KMS-11 (cell line): ENCODE measurements at regions not wholly inside any gene's neighbourhood (a gene's known extent, or its start where the extent isn't known, plus 50 kb on each side); places are given as distances from the start of the nearest gene placed in this dataset.
"Not testable (repeated sequence)": the region's sequence is repeated elsewhere in the genome, so short reads cannot be mapped to it uniquely, and the experiment has no call there.

Experiments used
- H2AFZ ChIP-seq: fragments of 200-600 bp; sonication (generic); 2 replicates; pipeline ENCODE4 v1.6.1; 2016; ENCODE audit warnings: antibody characterized with exemption, mixed run types, low read depth
- H3K27ac ChIP-seq: fragments of 200-600 bp; sonication (generic); 2 replicates; pipeline ENCODE4 v1.6.1; 2016; ENCODE audit warnings: mild to moderate bottlenecking, mixed run types
- H3K27me3 ChIP-seq: fragments of 200-600 bp; sonication (generic); 2 replicates; pipeline ENCODE4 v1.6.1; 2017; ENCODE audit warnings: mild to moderate bottlenecking, low read depth, mixed run types, moderate library complexity; ENCODE audit not compliant: insufficient read depth
- H3K36me3 ChIP-seq: fragments of 200-600 bp; sonication (generic); 2 replicates; pipeline ENCODE4 v1.6.1; 2017; ENCODE audit warnings: mild to moderate bottlenecking, mixed run types; ENCODE audit not compliant: insufficient read depth
- H3K4me1 ChIP-seq: fragments of 200-600 bp; sonication (generic); 2 replicates; pipeline ENCODE4 v1.6.1; 2016; ENCODE audit warnings: mild to moderate bottlenecking, low read depth, mixed run types; ENCODE audit not compliant: poor library complexity, severe bottlenecking
- H3K4me2 ChIP-seq: fragments of 200-600 bp; sonication (generic); 2 replicates; pipeline ENCODE4 v1.7.0; 2016; ENCODE audit warnings: mild to moderate bottlenecking, mixed run types
- H3K4me3 ChIP-seq: fragments of 200-600 bp; sonication (generic); IDR thresholded peaks from 2 replicates; pipeline ENCODE4 v1.6.1; 2017; ENCODE audit warnings: low read depth, low read length, mixed read lengths; ENCODE audit not compliant: insufficient read depth
- H3K79me2 ChIP-seq: fragments of 200-600 bp; sonication (generic); 2 replicates; pipeline ENCODE4 v1.6.1; 2016; ENCODE audit warnings: low read depth, mixed run types; ENCODE audit not compliant: insufficient read depth
- H3K9ac ChIP-seq: fragments of 200-600 bp; sonication (generic); 2 replicates; pipeline ENCODE4 v1.6.1; 2016; ENCODE audit warnings: mild to moderate bottlenecking, mixed run types
- H4K20me1 ChIP-seq: fragments of 200-600 bp; sonication (generic); 2 replicates; pipeline ENCODE4 v1.6.1; 2016; ENCODE audit warnings: mild to moderate bottlenecking, mixed run types; ENCODE audit not compliant: insufficient read depth
- TF ChIP-seq, protein P1 (sequence below): fragments of 200-600 bp; sonication (generic); conservative IDR thresholded peaks from 2 replicates; pipeline ENCODE4 v1.6.1; 2017; ENCODE audit warnings: low read depth, mild to moderate bottlenecking, antibody characterized with exemption, low read length, moderate library complexity, mixed read lengths

- Histone ChIP-seq H2AFZ (no peak overlapping the region), H3K4me3 (no peak overlapping the region), H3K36me3 (no peaks in the 10 kb centered on the region), H4K20me1 (no peaks in the 10 kb centered on the region), H3K4me1 (no peaks in the 10 kb centered on the region), H3K27ac (no peak overlapping the region), H3K9ac (no peak overlapping the region), H3K4me2 (no peak overlapping the region), H3K27me3 (no peaks in the 10 kb centered on the region), H3K79me2 (no peaks in the 10 kb centered on the region)
- TF ChIP-seq, protein P1, sequence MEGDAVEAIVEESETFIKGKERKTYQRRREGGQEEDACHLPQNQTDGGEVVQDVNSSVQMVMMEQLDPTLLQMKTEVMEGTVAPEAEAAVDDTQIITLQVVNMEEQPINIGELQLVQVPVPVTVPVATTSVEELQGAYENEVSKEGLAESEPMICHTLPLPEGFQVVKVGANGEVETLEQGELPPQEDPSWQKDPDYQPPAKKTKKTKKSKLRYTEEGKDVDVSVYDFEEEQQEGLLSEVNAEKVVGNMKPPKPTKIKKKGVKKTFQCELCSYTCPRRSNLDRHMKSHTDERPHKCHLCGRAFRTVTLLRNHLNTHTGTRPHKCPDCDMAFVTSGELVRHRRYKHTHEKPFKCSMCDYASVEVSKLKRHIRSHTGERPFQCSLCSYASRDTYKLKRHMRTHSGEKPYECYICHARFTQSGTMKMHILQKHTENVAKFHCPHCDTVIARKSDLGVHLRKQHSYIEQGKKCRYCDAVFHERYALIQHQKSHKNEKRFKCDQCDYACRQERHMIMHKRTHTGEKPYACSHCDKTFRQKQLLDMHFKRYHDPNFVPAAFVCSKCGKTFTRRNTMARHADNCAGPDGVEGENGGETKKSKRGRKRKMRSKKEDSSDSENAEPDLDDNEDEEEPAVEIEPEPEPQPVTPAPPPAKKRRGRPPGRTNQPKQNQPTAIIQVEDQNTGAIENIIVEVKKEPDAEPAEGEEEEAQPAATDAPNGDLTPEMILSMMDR, result no peak
These were observed 65.3 kb upstream of the DRD5 start for GRCh38 chr4:9716093-9716492.

DNA sequence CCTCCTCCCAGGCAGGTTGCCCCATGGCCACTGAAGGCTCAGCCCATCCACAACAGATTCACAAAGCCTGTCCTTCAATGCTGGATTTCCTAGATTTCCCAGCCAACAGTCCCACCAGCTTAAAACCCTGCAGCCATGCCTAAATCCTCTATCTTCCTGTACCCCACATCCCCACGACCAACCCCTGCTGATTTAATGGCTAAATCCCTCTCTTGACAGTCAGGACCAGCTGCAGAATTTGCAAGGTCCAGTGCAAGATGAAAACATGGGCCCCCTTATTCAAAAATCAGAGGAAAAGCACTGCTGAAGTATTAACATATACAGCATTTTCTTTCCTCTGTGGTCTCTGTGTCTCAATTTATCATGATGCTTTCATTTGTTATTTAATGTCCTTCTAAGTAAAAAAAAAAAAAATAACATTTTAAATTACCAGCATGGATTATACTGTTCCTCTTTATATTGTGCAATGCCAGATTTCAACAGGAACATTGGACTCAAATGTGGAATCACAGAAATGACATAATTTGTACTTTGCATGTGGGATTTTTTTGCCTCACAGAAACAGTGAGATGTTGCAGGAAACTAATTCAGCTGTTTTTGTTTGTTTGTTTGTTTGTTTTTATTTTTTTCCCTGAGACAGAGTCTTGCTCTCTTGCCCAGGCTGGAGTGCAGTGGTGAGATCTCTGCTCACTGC is 63.0 kb upstream of the DRD5 start:
- not testable (repeated sequence) for H3K4me1 ChIP-seq, H3K36me3 ChIP-seq, H3K4me2 ChIP-seq, H2AFZ ChIP-seq, H3K79me2 ChIP-seq, H3K27me3 ChIP-seq, H3K4me3 ChIP-seq, H3K9ac ChIP-seq, H3K27ac ChIP-seq, H4K20me1 ChIP-seq

- H4K20me1 ChIP-seq, H3K4me2 ChIP-seq: not testable (repeated sequence)
These were observed 59.3 kb upstream of the DRD5 start for GRCh38 chr4:9722131-9722530.

More at GRCh38 chr4:9722131-9722530, 59.3 kb upstream of the DRD5 start:
- H3K4me1 ChIP-seq, H3K27ac ChIP-seq, H3K9ac ChIP-seq, H3K4me3 ChIP-seq, H3K27me3 ChIP-seq, H2AFZ ChIP-seq, H3K36me3 ChIP-seq, H3K79me2 ChIP-seq: not testable (repeated sequence)
